DMS79 (cell line): ENCODE measurements at regions not wholly inside any gene's neighbourhood (a gene's known extent, or its start where the extent isn't known, plus 50 kb on each side); places are given as distances from the start of the nearest gene placed in this dataset.

ENCODE experiments used
- DNase-seq: peaks from one replicate; lab custom pipeline; 2025; lab: John Stamatoyannopoulos, UW

- no peak for DNase-seq
These were observed 50.0 kb upstream of the CLDN5 start for GRCh38 chr22:19574247-19574646.

GRCh38 chr22:19576460-19577421 is 52.5 kb upstream of the CLDN5 start:
- no peak for DNase-seq

GRCh38 chr22:19577422-19577966 is 53.3 kb upstream of the CLDN5 start:
- no peak for DNase-seq

- DNase-seq: no peak
These were observed 54.2 kb upstream of the CLDN5 start for GRCh38 chr22:19578180-19579004.

GRCh38 chr22:19579115-19579811 is 55.1 kb upstream of the CLDN5 start:
- DNase-seq: no peak

GRCh38 chr22:19579880-19580279 is 55.7 kb upstream of the CLDN5 start:
- no peak for DNase-seq

- no peak for DNase-seq
These were observed 56.2 kb upstream of the CLDN5 start for GRCh38 chr22:19580291-19580890.

GRCh38 chr22:19582033-19582693 is 58.0 kb upstream of the CLDN5 start:
- no peak for DNase-seq

GRCh38 chr22:19586922-19587684 is 62.9 kb upstream of the CLDN5 start:
- no peak for DNase-seq

GRCh38 chr22:19590696-19591095 is 66.5 kb upstream of the CLDN5 start:
- DNase-seq: no peak

- DNase-seq: no peak
These were observed 67.4 kb upstream of the CLDN5 start for GRCh38 chr22:19591568-19591967.

GRCh38 chr22:19592464-19592863 is 68.3 kb upstream of the CLDN5 start:
- DNase-seq: no peak

GRCh38 chr22:19593991-19594569 is 69.9 kb upstream of the CLDN5 start:
- DNase-seq: no peak

GRCh38 chr22:19595532-19595931 is 71.3 kb upstream of the CLDN5 start:
- no peak for DNase-seq

- DNase-seq: no peak
These were observed 72.6 kb upstream of the CLDN5 start for GRCh38 chr22:19596680-19597398.

GRCh38 chr22:19597399-19597735 is 73.2 kb upstream of the CLDN5 start:
- DNase-seq: no peak

GRCh38 chr22:19598054-19598855 is 74.0 kb upstream of the CLDN5 start:
- DNase-seq: no peak

- no peak for DNase-seq
These were observed 74.8 kb upstream of the CLDN5 start for GRCh38 chr22:19599004-19599403.
